ENCODE measurements at regions not wholly inside any gene's neighbourhood (a gene's known extent, or its start where the extent isn't known, plus 50 kb on each side); places are given as distances from the start of the nearest gene placed in this dataset.

DNA sequence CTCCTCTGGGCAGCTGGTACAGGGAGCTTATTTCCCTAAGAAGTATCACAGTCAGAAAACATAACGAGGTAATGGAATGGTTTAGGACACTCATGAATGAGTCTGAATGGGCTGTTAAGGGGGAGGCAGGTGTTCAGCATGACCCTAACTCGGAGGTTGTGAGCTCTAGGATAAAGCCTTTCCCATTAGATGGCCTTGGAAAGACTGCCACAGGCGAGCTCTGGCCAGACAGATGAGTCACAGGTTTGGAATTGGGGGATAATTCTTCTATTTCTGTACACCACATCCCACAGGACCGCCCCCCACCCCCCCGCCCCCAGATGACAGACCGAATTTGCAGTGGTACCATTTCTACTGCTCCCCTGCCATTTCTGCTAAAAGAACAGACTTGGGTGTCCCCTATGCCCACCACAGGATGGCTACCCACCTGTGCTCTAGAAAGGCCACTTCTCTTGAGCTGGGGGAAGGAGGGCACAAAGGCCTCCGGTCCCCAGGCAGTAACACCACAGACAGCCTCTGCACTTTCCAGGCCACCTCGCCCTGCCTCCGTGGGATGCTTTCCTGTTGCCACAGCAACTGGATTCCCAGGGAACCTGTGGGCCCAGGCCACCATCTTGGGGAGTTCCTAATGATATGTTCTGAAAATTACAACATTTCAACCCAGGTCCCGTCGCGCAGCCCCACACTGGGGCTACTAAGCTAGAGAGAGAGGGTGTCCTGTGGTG lies 76.7 kb downstream of the TRIM29 start:
- DNase-seq: no peak

DNA sequence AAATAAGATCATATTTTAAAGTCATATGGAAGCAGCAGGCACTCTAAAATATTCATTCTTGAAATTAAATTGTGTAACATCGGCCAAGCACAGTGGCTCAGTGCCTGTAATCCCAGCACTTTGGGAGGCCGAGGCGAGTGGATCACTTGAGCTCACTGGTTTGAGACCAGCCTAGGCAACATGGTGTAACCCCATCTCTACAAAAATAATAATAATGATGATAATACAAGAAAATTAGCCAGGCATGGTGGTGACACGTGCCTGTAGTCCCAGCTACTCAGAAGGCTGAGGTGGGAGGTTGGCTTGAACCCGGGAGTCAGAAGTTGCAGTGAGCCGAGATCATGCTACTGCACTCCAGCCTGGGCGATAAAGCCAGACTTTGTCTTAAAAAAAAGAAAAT lies 77.4 kb downstream of the TRIM29 start:
- no peak overlapping the region for H3K4me3 ChIP-seq (ENCODE audit: insufficient read depth, low read depth, low read length)
- no peak for DNase-seq
- H3K36me3 ChIP-seq (replicated peaks; ENCODE audit: control insufficient read depth, insufficient read depth, low read length): no peaks in the 10 kb centered on the region
- H3K27me3 ChIP-seq (ENCODE audit: control insufficient read depth, insufficient read depth, low read length): no peaks in the 10 kb centered on the region

More for the DNA sequence above, 76.7 kb downstream of the TRIM29 start:
- Histone ChIP-seq H3K4me3 (ENCODE audit: insufficient read depth, low read depth, low read length) (no peak overlapping the region), H3K27me3 (ENCODE audit: control insufficient read depth, insufficient read depth, low read length) (no peaks in the 10 kb centered on the region), H3K36me3 (replicated peaks; ENCODE audit: control insufficient read depth, insufficient read depth, low read length) (no peaks in the 10 kb centered on the region)

DNA sequence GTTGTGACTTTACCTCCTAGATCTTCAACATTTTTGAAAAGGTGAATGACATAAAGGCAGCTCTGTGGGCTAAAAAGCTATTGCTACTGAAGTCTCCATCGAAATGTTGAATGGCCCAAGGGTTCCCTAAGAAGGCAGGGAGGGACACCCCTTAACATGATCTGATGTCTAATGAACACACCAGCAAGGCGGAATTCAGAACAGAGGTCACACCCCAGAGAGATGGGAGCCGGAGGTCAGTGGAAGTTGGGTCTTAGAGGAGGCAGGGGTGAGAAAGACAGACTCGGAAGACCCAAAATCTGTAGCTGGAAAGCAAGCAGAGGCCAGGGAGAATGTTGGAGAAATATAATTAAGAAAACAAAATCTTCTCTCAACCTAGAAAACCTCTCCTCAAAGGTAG lies 79.0 kb downstream of the TRIM29 start:
- Histone ChIP-seq H3K4me3 (ENCODE audit: insufficient read depth, low read depth, low read length) (no peak overlapping the region), H3K27me3 (ENCODE audit: control insufficient read depth, insufficient read depth, low read length) (no peaks in the 10 kb centered on the region), H3K36me3 (replicated peaks; ENCODE audit: control insufficient read depth, insufficient read depth, low read length) (no peaks in the 10 kb centered on the region)
- DNase-seq: no peak

DNA sequence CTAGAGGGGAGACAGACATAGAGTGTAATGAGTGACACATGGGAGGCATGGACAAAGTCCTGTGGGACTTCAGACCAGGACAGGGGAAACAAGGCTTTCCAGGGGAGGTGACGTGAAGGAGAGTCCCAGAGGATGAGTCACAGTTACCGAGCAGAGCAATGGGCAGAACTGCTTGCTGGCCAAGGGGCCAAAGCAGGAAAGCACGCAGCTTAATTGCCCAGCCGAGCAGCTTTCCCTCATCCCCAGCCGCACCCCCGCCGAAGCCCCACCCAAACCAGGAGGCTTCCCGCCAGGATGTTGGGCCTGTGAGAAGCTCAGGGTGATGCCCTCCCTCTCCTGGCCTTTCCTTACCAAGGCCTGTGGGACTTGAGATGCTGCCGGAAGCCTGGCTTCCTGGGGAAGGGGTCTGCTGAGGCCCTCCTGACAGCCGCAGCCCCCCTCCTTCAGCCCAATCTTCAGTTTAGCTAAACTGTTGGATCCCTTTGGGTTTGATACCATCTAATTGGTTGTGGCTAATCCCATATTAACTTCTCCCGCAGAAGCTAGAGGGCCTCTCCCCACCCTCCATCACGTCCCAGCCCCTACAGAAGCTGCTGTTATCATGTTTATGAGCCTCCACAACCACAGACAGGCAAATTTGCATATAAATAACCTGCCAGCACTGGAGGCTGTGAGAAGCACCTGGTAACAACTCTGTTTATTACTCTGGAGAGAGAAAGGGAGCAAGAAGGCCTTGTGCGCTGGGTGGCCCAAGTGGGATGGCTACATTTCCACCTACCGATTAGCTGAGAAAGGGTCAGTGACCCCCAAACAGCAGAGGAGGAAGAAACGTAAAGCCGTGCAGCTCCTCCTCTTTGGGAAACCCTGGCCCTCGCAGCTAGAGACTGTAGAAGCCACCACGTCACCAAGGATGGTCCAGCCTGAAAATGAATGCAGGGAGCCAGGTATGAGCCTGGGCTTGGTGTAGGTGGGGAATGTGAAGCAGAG lies 80.0 kb downstream of the TRIM29 start:
- Histone ChIP-seq H3K36me3 (replicated peaks; ENCODE audit: control insufficient read depth, insufficient read depth, low read length) (no peaks in the 10 kb centered on the region), H3K4me3 (ENCODE audit: insufficient read depth, low read depth, low read length) (no peak overlapping the region), H3K27me3 (ENCODE audit: control insufficient read depth, insufficient read depth, low read length) (no peaks in the 10 kb centered on the region)
- peak; percentile 83 for DNase-seq

DNA sequence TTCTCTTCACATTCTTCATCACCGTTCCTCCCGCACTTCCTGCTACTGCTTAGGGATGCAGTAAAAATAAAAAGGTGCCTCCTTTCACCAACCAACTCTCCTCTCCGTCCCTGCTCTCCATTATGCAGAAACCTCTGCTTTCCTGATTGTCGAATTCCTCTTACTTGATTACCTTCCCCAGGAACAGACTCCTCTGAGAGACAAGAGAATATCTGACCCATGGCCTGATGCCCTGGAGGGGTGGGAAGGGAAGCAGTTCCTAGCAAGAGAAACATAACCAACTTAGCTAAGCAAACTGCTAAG lies 80.9 kb downstream of the TRIM29 start:
- no peak for DNase-seq
- no peaks in the 10 kb centered on the region for H3K36me3 ChIP-seq (replicated peaks; ENCODE audit: control insufficient read depth, insufficient read depth, low read length)
- H3K27me3 ChIP-seq (ENCODE audit: control insufficient read depth, insufficient read depth, low read length): no peaks in the 10 kb centered on the region
- no peak overlapping the region for H3K4me3 ChIP-seq (ENCODE audit: insufficient read depth, low read depth, low read length)

GRCh38 chr11:120056301-120057027 lies 81.4 kb downstream of the TRIM29 start:
- Histone ChIP-seq H3K4me3 (ENCODE audit: insufficient read depth, low read depth, low read length) (no peak overlapping the region), H3K27me3 (ENCODE audit: control insufficient read depth, insufficient read depth, low read length) (no peaks in the 10 kb centered on the region), H3K36me3 (replicated peaks; ENCODE audit: control insufficient read depth, insufficient read depth, low read length) (no peaks in the 10 kb centered on the region)
- DNase-seq: no peak

DNA sequence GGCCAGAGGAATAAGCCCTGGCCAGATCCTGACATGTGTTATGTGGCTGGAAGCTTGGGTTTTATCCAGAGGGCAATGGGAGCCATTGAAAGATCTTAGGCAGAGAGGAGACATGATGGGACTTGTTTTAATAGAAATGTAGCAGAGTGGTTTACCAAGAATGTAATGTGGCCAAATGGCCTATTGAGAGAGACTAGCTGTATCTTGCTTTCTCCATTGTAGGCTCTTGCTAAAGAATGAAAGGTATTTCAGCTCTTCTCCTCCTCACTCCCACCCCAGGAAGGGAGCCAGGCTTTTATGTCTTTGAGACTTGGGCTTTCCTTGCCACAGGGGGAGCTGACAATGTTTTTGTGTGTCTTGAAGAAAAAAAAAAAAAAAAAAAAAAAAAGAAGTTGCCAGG lies 82.3 kb downstream of the TRIM29 start:
- Histone ChIP-seq H3K4me3 (ENCODE audit: insufficient read depth, low read depth, low read length) (no peak overlapping the region), H3K36me3 (replicated peaks; ENCODE audit: control insufficient read depth, insufficient read depth, low read length) (no peaks in the 10 kb centered on the region), H3K27me3 (ENCODE audit: control insufficient read depth, insufficient read depth, low read length) (no peaks in the 10 kb centered on the region)
- DNase-seq: no peak

DNA sequence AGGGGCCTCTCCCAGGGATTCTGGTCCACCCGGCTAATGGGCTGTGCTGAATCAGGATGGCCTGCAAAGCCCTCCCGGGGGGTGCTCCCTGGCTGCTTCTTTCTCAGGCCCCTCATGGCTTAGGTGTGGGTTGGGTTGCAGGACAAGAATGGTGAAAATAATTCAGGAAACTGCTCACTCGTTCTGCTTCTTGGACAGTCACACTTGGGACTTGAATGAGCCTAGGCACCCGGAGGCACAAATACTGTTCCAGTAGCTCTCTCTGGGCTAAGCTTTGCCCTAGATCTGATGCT lies 83.2 kb downstream of the TRIM29 start:
- no peak overlapping the region for H3K4me3 ChIP-seq (ENCODE audit: insufficient read depth, low read depth, low read length)
- H3K27me3 ChIP-seq (ENCODE audit: control insufficient read depth, insufficient read depth, low read length): no peaks in the 10 kb centered on the region
- DNase-seq: no peak
- H3K36me3 ChIP-seq (replicated peaks; ENCODE audit: control insufficient read depth, insufficient read depth, low read length): no peaks in the 10 kb centered on the region

DNA sequence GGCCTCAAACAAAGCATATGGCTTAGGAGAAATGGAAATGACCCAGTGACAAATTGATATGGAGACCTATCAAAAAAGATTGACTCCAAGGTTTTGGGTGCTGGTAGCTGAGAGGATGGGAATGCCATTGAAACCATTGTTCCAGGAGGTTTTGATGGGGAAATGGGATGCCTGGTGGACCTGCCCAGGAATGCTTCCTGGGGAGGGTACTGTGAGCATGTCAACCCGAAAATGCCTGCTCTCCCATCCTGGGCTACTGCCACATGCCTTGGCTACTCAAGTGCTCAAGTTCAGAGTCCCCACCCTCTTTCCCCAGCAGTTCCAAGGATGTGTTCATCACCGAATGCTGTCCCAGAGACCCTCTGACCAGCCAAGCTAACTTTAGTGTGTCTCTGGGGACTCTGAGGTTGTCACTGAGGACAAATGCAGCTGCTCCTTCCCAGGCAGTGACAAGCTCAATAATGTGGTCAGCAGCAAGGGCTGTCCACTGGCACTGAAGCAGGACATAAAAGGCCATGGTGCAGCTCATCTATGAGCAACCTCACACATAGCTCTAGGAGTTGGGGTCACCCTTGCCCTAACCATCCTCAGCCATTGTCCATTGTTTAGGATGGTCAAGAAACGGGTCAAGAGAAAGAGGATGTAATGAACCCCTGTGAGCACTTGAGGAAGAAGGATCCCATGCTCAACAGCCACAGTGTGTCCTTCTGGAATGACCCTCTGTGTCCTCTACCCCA lies 83.7 kb downstream of the TRIM29 start:
- no peaks in the 10 kb centered on the region for H3K36me3 ChIP-seq (replicated peaks; ENCODE audit: control insufficient read depth, insufficient read depth, low read length)
- no peak for DNase-seq
- no peaks in the 10 kb centered on the region for H3K27me3 ChIP-seq (ENCODE audit: control insufficient read depth, insufficient read depth, low read length)

GRCh38 chr11:120052196-120052775 lies 85.6 kb downstream of the TRIM29 start:
- no peaks in the 10 kb centered on the region for H3K36me3 ChIP-seq (replicated peaks; ENCODE audit: control insufficient read depth, insufficient read depth, low read length)
- H3K4me3 ChIP-seq (ENCODE audit: insufficient read depth, low read depth, low read length): no peak overlapping the region
- no peak for DNase-seq
- no peaks in the 10 kb centered on the region for H3K27me3 ChIP-seq (ENCODE audit: control insufficient read depth, insufficient read depth, low read length)

More for the DNA sequence above, 83.7 kb downstream of the TRIM29 start:
- no peak overlapping the region for H3K4me3 ChIP-seq (ENCODE audit: insufficient read depth, low read depth, low read length)

DNA sequence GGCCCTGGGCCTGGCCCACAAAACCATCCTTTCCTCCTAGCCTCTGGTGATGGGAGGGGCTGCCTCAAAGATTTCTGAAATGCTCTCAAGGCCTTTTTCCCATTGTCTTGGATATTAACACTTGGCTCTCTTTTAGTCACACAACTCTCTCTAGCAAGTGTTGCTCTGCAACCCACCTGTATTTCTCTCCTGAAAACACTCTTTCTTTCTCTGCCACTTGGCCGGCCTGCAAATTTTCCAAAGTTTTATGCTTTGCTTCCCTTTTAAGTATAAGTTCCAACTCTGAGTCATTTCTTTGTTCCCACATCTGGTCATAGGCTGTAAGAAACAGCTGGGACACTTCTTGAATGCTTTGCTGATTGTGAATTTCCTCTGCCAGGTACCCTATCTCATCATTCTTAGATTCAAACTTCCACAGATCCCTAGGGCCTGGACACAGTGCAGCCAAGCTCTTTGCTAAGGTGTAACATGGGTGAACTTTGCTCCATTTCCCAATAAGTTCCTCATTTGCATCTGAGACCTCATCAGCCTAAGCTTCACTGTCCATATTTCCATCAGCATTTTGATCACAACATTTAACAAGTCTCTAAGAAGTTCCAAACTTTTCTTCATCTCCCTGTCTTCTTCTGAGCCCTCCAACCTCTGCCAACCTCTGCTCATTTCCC lies 93.8 kb downstream of the TRIM29 start:
- no peak overlapping the region for H3K4me3 ChIP-seq (ENCODE audit: insufficient read depth, low read depth, low read length)
- H3K36me3 ChIP-seq (replicated peaks; ENCODE audit: control insufficient read depth, insufficient read depth, low read length): no peaks in the 10 kb centered on the region
- H3K27me3 ChIP-seq (ENCODE audit: control insufficient read depth, insufficient read depth, low read length): no peaks in the 10 kb centered on the region
- no peak for DNase-seq

DNA sequence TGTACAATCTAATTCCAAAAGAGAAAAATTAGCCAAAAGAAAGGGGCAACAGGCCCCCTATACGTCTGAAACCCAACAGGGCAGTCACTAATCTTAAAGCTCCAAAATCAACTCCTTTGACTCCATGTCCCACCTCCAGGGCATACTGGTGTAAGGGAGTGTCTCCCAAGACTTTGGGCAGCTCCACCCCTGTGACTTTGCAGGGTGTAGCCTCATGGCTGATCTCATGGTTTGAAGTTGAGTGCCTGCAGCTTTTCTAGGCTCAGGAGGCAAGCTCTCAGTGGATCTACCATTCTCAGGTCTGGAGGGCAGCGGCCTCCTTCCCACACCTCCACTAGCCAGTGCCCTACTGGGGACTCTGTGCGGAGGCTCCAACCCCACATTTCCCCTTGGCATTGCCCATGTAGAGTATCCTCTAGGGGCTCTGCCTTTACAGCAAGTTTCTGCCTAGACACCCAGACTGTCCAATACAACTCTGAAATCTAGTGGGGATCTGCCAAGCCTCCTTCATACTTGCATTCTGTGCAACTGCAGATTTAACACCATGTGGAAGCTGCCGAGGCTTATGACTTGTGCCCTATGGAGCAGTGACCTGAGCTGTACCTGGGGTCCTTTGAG lies 94.5 kb downstream of the TRIM29 start:
- H3K4me3 ChIP-seq (ENCODE audit: insufficient read depth, low read depth, low read length): no peak overlapping the region
- DNase-seq: no peak

DNA sequence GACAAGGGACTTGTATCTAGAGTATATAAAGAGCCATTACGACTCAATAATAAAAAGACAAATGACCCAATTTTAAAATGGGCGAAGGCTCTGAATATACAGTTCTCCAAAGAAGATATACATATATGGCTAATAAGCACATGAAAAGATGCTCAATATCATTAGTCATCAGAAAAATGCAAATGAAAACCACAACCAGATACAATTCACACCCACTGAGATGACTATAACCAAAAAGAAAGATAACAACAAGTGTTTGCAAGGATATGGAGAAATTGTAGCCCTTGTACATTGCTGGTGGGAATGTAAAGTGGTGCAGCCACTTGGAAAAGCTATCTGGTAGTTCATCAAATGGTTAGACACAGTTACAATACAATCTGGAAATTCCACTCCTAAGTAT lies 96.3 kb downstream of the TRIM29 start:
- H3K27me3 ChIP-seq (ENCODE audit: control insufficient read depth, insufficient read depth, low read length): no peaks in the 10 kb centered on the region
- H3K36me3 ChIP-seq (replicated peaks; ENCODE audit: control insufficient read depth, insufficient read depth, low read length): no peaks in the 10 kb centered on the region
- H3K4me3 ChIP-seq (ENCODE audit: insufficient read depth, low read depth, low read length): no peak overlapping the region
- DNase-seq: no peak

More for the DNA sequence above, 94.5 kb downstream of the TRIM29 start:
- Histone ChIP-seq H3K27me3 (ENCODE audit: control insufficient read depth, insufficient read depth, low read length) (no peaks in the 10 kb centered on the region), H3K36me3 (replicated peaks; ENCODE audit: control insufficient read depth, insufficient read depth, low read length) (no peaks in the 10 kb centered on the region)
